HG03135 (cell line): ENCODE measurements at regions not wholly inside any gene's neighbourhood (a gene's known extent, or its start where the extent isn't known, plus 50 kb on each side); places are given as distances from the start of the nearest gene placed in this dataset.

Experiments used
- ATAC-seq: cut with Tn5 transposase; IDR thresholded peaks from one replicate; pipeline ENCODE4 v1.9.1; 2021; ENCODE audit warnings: mild to moderate bottlenecking, moderate library complexity; ENCODE audit not compliant: unreplicated experiment

DNA sequence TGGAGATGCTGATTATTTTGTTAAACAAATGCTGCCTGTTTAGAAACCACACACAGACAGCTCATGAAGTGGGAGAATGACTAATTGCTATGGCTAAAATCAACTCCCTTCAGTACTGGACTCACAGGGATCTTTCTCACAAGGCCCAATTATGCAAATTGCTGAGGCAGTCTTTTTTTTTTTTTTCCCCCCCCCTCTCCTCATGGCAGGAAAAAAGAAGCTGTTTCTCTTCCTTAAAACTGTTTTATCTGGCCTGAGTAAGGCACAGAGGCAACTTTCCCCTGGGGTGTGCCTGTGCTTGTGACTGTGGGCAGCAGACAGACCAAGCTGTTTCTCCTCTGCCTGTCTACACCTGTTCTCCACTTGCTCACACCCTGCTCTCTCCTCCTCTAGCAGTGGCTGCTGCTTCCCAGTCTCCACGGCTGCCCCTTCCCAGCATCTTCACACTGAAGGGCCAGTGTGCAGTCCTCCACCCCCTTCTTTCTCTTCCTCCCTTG, 65.4 kb upstream of the STEAP1B start:
- no peak for ATAC-seq

GRCh38 chr7:22564511-22565045, 64.6 kb upstream of the STEAP1B start:
- ATAC-seq = no peak

DNA sequence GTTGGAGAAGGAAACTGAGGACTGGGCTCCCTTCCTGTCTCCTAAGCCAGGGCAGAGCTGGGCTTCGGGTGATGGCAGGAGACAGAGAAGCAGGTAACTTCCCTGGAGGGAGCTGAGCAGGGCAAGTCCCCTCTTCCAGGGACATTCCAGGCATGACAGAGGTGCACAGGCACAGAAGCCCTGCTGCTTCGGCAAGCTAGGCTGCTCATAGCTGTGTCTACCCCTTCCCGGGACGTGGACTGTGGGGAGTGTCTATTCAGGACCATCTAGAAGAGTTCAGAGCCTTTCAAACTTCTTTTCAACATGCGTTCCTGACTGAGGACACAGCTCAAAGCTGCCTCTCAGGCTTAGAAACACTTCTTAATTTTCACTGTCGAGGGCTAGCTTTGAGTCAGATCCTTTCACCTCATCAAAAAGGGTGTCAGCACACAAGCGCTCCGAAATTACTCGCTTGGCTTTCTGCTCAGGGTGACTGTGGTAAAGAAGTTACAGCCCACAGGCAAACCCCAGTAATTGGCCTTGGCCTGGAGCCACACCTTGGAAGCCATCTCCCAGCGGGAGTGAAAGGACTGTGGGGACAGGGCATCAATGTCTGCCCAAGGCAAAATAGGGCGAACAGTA, 63.7 kb upstream of the STEAP1B start:
- no peak for ATAC-seq

- peak; percentile 41 for ATAC-seq
Measured at GRCh38 chr7:22563032-22563501, 63.1 kb upstream of the STEAP1B start.

GRCh38 chr7:22561895-22562593, 62.1 kb upstream of the STEAP1B start:
- ATAC-seq = no peak

DNA sequence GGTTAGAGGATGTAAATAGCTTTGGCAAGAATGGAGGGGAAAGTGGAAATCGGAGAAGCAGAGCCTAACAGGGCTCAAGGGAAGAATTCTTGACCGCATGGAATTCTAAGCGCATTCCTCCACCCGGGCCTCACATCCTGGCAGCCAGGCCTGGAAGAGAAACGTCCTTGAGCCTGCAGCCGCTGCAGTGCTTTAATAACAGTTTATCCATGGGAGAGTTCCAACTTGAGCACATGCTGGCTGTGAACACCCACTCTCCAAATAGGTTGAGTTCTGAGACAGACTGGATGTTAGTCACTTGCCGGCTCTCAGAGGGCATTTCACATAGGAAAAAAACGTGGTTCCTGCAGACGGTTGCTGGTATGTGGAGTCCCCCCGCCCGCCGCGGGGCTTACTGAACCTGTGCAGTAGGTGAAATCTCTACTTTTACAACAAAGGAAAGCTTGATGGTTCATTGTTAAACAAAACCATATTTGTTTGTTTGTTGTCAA, 61.4 kb upstream of the STEAP1B start:
- ATAC-seq = no peak

DNA sequence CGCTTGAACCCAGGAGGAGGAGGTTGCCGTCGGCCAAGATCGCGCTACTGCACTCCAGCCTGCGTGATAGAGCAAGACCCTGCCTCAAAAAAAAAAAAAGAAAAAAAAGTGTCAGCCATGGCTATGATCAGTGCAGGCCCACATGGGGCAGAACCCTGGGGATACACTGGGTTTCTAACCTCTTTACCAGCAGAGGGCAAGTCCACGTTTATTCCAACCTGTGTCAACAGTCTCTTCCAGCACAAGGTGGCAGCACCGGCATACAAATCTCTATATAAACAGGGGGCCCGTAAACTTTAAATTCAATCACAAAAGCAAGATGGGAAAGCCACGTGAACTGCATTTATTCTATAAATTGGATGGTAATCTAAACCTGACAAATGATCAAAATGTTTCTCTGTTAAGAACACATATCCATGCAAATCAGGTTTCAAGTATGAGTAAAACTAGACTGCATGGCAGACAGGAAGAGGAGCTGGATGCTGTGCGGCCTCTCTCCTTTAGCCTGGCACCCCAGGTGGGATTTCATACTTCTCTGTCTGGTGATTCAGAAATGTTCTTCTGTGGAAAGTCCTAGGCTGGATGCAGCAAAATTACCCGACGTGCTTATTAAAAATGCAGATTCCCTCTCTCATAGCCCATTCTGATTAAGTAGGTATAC, 60.0 kb upstream of the STEAP1B start:
- no peak for ATAC-seq

DNA sequence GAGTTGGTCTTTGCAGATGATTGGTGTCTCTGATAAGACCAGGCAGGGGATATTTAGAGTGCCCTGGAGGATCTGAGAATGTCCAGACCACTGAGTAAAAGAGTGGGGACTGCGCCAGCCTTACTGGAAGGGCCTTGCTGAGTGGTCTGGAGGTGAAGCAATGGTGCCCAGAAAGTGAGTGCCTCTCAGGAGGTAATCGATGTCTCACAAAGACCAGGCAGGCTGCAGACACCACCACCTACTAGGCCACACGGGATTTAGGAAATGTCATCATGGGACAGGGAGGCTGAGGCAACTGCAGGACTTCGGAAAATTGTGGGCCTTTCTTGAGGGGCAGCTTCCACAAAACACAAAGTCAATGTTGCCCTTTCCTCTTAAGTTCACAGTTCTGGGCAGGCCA, 57.2 kb upstream of the STEAP1B start:
- ATAC-seq = no peak

DNA sequence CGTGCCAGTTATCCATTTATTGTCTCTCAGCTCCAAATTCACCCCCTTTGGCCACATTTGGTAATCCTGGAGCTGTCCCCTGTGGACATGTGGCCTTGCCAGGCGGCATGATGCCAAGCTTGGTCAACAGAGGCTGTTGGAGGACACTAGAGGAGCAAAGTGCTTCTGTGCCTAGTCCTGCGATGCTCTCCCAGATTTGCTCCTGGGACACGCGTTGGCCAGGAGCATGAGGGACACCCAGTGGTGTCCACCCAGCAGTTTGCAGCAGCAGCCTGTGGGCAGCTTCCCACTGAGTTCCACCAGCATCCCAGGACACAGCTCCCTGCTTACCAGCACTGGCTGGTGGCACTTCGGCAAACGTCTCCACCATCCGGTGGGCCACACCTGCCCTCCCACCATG, 55.5 kb upstream of the STEAP1B start:
- ATAC-seq = no peak

GRCh38 chr7:22554184-22554583, 54.2 kb upstream of the STEAP1B start:
- ATAC-seq = no peak

DNA sequence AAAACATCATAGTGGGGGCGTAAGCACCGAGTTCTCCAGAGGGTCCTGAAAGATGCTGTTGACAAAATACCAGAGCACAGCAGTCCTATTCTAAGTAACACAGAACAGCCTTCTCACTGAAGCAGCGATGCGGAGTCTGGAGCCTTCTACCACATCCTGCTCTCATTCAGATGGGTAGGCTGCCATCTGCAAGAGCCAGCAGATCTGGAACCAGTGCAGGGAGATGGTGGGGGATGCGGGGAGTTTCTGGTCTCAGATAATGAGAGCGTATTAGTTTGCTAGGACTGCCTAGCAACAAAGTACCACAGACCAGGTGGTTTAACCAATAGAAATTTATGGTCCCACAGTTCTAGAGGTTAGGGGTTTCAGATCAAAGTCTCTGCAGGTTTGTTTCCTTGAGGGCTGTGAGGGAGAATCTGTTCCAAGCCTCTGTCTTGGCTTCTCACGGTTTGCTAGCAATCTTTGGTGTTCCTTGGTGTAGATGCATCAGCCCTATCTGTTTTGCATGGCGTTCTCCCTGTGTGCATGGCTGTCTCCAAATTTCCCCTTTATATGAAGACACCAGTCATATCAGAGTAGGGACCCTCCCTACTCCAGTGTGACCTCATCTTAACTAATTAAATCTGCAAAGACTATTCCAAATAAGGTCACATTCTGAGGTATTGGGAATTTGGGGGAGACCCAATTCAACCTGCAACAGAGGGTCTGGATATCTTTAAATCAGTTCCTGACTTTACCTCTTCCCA, 52.0 kb upstream of the STEAP1B start:
- ATAC-seq = peak; percentile 78

DNA sequence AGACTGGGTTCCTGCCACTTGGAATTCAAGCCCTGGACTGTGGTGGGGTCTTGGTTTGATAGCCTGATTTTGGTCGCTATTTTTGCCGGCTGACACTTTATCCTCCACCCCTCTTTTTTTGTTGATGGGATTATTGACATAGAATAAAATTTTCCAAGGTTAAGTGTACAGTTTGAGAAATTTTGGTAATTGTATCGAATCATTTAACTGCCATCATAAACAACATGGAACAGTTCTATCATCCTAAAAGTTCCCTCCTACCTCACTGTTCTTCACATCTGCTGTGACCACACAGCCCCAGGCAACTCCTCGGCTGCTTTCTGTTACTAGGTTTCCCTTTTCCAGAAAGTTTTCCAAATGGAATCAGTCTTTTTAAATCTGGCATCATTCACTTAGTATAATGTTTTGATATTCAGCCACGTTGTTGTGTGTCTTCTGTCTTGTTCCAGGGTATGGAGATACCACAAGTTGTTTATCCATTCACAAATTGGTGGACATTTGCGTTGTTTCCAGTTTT, 50.6 kb upstream of the STEAP1B start:
- no peak for ATAC-seq

- no peak for ATAC-seq
Measured at GRCh38 chr7:22549667-22550513, 49.9 kb upstream of the STEAP1B start.
